Caco-2 (cell line): ENCODE measurements at regions not wholly inside any gene's neighbourhood (a gene's known extent, or its start where the extent isn't known, plus 50 kb on each side); places are given as distances from the start of the nearest gene placed in this dataset.

Experiments used
- BruUV-seq: library from RNA; stranded (reverse); fragments of 400-500 nt; replicated peaks from 2 replicates; lab custom pipeline; 2021; lab: Mats Ljungman, UMichigan
- CTCF ChIA-PET: fragments of 300-600 bp; sonication (Branson Sonifier 250); formaldehyde crosslinking; loops from one replicate; lab custom pipeline; 2022; ENCODE audit warnings: antibody characterized with exemption; lab: Charles Lee
- POLR2A ChIA-PET: fragments of 300-600 bp; sonication (Branson Sonifier 250); formaldehyde crosslinking; loops from one replicate; lab custom pipeline; 2022; ENCODE audit warnings: antibody characterized with exemption; lab: Charles Lee
- DNase-seq, 2 experiments: peaks; one replicate each; pipeline versions ENCODE4 v3.0.0 to v3.0.0-alpha.2; 2020 to 2022
- H3K27me3 ChIP-seq: replicated peaks from 2 replicates; pipeline ENCODE4 v1.6.0; 2011; ENCODE audit warnings: low read length; ENCODE audit not compliant: control insufficient read depth, insufficient read depth
- H3K36me3 ChIP-seq: 2 replicates; pipeline ENCODE4 v1.5.1; 2011; ENCODE audit warnings: low read length; ENCODE audit not compliant: control insufficient read depth, insufficient read depth
- H3K4me1 ChIP-seq: fragments of 250-450 bp; sonication (Bioruptor Pico); 2 replicates; pipeline ENCODE4 v1.5.1; 2020; ENCODE audit warnings: mild to moderate bottlenecking
- H3K4me3 ChIP-seq: 2 replicates; pipeline ENCODE4 v1.5.1; 2011; ENCODE audit warnings: low read depth, mild to moderate bottlenecking, control low read depth, low read length
- H3K9me3 ChIP-seq: fragments of 250-450 bp; sonication (Bioruptor Pico); 2 replicates; pipeline ENCODE4 v1.5.1; 2020; ENCODE audit warnings: mild to moderate bottlenecking, moderate library complexity
- H3K27ac Mint-ChIP-seq: one replicate; pipeline ENCODE4 v1.8.0; 2022; ENCODE audit warnings: mixed read lengths; ENCODE audit not compliant: unreplicated experiment
- H3K27me3 Mint-ChIP-seq: one replicate; pipeline ENCODE4 v1.8.0; 2022; ENCODE audit warnings: mixed read lengths; ENCODE audit not compliant: insufficient read depth, unreplicated experiment
- H3K36me3 Mint-ChIP-seq: one replicate; pipeline ENCODE4 v1.8.0; 2022; ENCODE audit warnings: mild to moderate bottlenecking, mixed read lengths; ENCODE audit not compliant: insufficient read depth, unreplicated experiment
- H3K4me1 Mint-ChIP-seq: one replicate; pipeline ENCODE4 v1.8.0; 2022; ENCODE audit warnings: low read depth, mixed read lengths; ENCODE audit not compliant: unreplicated experiment
- H3K4me3 Mint-ChIP-seq: one replicate; pipeline ENCODE4 v1.8.0; 2022; ENCODE audit warnings: mild to moderate bottlenecking, moderate library complexity, mixed read lengths; ENCODE audit not compliant: unreplicated experiment
- H3K9me3 Mint-ChIP-seq: one replicate; pipeline ENCODE4 v1.8.0; 2022; ENCODE audit warnings: mixed read lengths; ENCODE audit not compliant: unreplicated experiment
- intact Hi-C: fragments of 100-400 bp; cut with micrococcal nuclease; formaldehyde crosslinking; loops from one replicate; pipeline ENCODE4 v1.10.0; 2022; ENCODE audit not compliant: unreplicated experiment
- TF ChIP-seq, protein P1 (sequence below), 2 experiments: fragments of 200-600 bp in 1 of 2; IDR thresholded peaks; 1 replicate in 1 of 2; 2 replicates in 1 of 2; pipeline versions ENCODE4 v1.5.1 to v1.8.0; 2011 to 2022; ENCODE audit warnings: antibody characterized with exemption in 1 of 2, control low read depth in 1 of 2, inconsistent platforms in 1 of 2, low read depth in 1 of 2, low read length in 1 of 2, mild to moderate bottlenecking in 1 of 2, moderate library complexity in 1 of 2; ENCODE audit not compliant: insufficient read depth in 1 of 2, severe bottlenecking in 1 of 2, unreplicated experiment in 1 of 2

- H3K27me3 Mint-ChIP-seq: peaks cover 39% of the 10 kb centered on the region
- no peaks in the 10 kb centered on the region for H3K36me3 ChIP-seq
- no peak overlapping the region for H3K27ac Mint-ChIP-seq
- TF ChIP-seq, protein P1, sequence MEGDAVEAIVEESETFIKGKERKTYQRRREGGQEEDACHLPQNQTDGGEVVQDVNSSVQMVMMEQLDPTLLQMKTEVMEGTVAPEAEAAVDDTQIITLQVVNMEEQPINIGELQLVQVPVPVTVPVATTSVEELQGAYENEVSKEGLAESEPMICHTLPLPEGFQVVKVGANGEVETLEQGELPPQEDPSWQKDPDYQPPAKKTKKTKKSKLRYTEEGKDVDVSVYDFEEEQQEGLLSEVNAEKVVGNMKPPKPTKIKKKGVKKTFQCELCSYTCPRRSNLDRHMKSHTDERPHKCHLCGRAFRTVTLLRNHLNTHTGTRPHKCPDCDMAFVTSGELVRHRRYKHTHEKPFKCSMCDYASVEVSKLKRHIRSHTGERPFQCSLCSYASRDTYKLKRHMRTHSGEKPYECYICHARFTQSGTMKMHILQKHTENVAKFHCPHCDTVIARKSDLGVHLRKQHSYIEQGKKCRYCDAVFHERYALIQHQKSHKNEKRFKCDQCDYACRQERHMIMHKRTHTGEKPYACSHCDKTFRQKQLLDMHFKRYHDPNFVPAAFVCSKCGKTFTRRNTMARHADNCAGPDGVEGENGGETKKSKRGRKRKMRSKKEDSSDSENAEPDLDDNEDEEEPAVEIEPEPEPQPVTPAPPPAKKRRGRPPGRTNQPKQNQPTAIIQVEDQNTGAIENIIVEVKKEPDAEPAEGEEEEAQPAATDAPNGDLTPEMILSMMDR (IDR thresholded peaks at IDR 0.05; ENCODE audit: insufficient read depth in 1 of 2, low read depth in 1 of 2, low read length in 1 of 2, severe bottlenecking in 1 of 2, unreplicated experiment in 1 of 2): no peak
- no peaks in the 10 kb centered on the region for H3K9me3 ChIP-seq
- POLR2A ChIA-PET: no interaction called here
- H3K27me3 ChIP-seq: peaks cover 1% of the 10 kb centered on the region; the same call in 1 of the 2 replicates
- no peak overlapping the region for H3K4me3 ChIP-seq
- no peaks in the 10 kb centered on the region for H3K9me3 Mint-ChIP-seq
- BruUV-seq: no TSS peak
- H3K4me1 ChIP-seq: no peaks in the 10 kb centered on the region
- CTCF ChIA-PET: no interaction called here
- no peak for DNase-seq
- no peaks in the 10 kb centered on the region for H3K36me3 Mint-ChIP-seq
- intact Hi-C loops: no loop called here
- no peak overlapping the region for H3K4me3 Mint-ChIP-seq
- no peaks in the 10 kb centered on the region for H3K4me1 Mint-ChIP-seq
Measured at GRCh38 chr10:111150691-111151090, 73.9 kb downstream of the ADRA2A start.

GRCh38 chr10:111151595-111152307 lies 74.9 kb downstream of the ADRA2A start:
- Histone ChIP-seq H3K27me3 (peaks cover 1% of the 10 kb centered on the region; the same call in 1 of the 2 replicates), H3K4me3 (no peak overlapping the region), H3K9me3 (no peaks in the 10 kb centered on the region), H3K36me3 (no peaks in the 10 kb centered on the region), H3K4me1 (no peaks in the 10 kb centered on the region)
- peaks cover 33% of the 10 kb centered on the region for H3K27me3 Mint-ChIP-seq
- H3K27ac Mint-ChIP-seq: no peak overlapping the region
- ChIA-PET POLR2A (no interaction called here), CTCF (no interaction called here)
- TF ChIP-seq, protein P1 (IDR thresholded peaks at IDR 0.05; ENCODE audit: insufficient read depth in 1 of 2, low read depth in 1 of 2, low read length in 1 of 2, severe bottlenecking in 1 of 2, unreplicated experiment in 1 of 2): no peak
- no peaks in the 10 kb centered on the region for H3K36me3 Mint-ChIP-seq
- no peak for DNase-seq
- no TSS peak for BruUV-seq
- intact Hi-C loops: no loop called here
- no peaks in the 10 kb centered on the region for H3K9me3 Mint-ChIP-seq
- no peak overlapping the region for H3K4me3 Mint-ChIP-seq
- no peaks in the 10 kb centered on the region for H3K4me1 Mint-ChIP-seq

DNA sequence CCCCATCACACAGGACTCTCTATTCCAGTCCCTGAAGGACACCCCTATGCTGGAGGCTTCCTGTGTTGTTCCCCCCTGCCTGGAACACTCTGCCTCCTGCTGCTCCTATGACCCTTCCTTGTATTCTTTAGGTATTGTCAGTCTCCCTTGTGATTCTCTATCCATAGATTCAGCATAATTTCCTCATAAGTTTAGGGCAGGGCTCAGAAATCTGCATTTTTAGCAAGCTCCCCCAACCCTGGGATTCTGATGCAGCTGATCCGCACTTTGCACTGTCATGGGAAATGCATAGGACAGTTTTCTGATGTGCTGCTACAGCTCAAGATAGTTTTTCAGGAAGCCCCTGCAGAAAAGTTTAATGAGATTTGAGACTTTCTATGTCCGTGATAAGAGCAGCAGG lies 79.9 kb downstream of the ADRA2A start:
- Histone ChIP-seq H3K27me3 (no peaks in the 10 kb centered on the region; the same call in 1 of the 2 replicates), H3K4me1 (no peaks in the 10 kb centered on the region), H3K9me3 (no peaks in the 10 kb centered on the region), H3K4me3 (no peak overlapping the region), H3K36me3 (no peaks in the 10 kb centered on the region)
- TF ChIP-seq, protein P1 (IDR thresholded peaks at IDR 0.05; ENCODE audit: insufficient read depth in 1 of 2, low read depth in 1 of 2, low read length in 1 of 2, severe bottlenecking in 1 of 2, unreplicated experiment in 1 of 2): no peak
- H3K4me3 Mint-ChIP-seq: no peak overlapping the region
- no peaks in the 10 kb centered on the region for H3K9me3 Mint-ChIP-seq
- ChIA-PET CTCF (no interaction called here), POLR2A (no interaction called here)
- no peak overlapping the region for H3K27ac Mint-ChIP-seq
- BruUV-seq: no TSS peak
- intact Hi-C loops: no loop called here
- H3K36me3 Mint-ChIP-seq: no peaks in the 10 kb centered on the region
- no peaks in the 10 kb centered on the region for H3K4me1 Mint-ChIP-seq
- no peak for DNase-seq
- H3K27me3 Mint-ChIP-seq: peaks cover 12% of the 10 kb centered on the region
